ENCODE measurements at regions not wholly inside any gene's neighbourhood (a gene's known extent, or its start where the extent isn't known, plus 50 kb on each side); places are given as distances from the start of the nearest gene placed in this dataset.

DNA sequence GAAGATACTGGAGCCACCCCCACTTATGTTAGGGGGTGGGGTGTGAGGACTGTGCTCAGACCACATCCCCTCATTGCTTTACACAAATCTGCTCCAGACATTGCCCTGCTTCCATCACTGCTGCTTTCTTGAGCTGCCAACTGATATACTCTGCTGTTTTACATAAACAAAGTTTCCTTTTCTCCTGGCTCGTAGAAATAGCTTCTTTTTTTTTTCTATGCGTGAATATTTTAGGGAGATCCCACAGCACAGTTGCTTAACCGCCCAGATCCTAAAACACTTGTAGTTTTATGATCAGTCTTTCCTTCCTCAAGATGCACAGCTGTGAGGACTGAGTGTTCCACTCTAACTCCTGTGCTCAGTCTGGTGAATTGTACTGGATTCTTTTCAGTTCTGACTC lies 768.4 kb downstream of the PCDH18 start:
- Histone ChIP-seq H3K4me3 (ENCODE audit: low read depth, low read length) (no peak overlapping the region), H3K36me3 (ENCODE audit: control insufficient read depth, insufficient read depth, low read length) (no peaks in the 10 kb centered on the region), H3K27me3 (ENCODE audit: control insufficient read depth, insufficient read depth, low read length) (no peaks in the 10 kb centered on the region)
- no peak for DNase-seq (ENCODE audit: low read depth)
- TF ChIP-seq, protein P1, sequence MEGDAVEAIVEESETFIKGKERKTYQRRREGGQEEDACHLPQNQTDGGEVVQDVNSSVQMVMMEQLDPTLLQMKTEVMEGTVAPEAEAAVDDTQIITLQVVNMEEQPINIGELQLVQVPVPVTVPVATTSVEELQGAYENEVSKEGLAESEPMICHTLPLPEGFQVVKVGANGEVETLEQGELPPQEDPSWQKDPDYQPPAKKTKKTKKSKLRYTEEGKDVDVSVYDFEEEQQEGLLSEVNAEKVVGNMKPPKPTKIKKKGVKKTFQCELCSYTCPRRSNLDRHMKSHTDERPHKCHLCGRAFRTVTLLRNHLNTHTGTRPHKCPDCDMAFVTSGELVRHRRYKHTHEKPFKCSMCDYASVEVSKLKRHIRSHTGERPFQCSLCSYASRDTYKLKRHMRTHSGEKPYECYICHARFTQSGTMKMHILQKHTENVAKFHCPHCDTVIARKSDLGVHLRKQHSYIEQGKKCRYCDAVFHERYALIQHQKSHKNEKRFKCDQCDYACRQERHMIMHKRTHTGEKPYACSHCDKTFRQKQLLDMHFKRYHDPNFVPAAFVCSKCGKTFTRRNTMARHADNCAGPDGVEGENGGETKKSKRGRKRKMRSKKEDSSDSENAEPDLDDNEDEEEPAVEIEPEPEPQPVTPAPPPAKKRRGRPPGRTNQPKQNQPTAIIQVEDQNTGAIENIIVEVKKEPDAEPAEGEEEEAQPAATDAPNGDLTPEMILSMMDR (IDR thresholded peaks at IDR 0.05; ENCODE audit: insufficient read depth, low read length, severe bottlenecking) = no peak
- FAIRE-seq = no peak

DNA sequence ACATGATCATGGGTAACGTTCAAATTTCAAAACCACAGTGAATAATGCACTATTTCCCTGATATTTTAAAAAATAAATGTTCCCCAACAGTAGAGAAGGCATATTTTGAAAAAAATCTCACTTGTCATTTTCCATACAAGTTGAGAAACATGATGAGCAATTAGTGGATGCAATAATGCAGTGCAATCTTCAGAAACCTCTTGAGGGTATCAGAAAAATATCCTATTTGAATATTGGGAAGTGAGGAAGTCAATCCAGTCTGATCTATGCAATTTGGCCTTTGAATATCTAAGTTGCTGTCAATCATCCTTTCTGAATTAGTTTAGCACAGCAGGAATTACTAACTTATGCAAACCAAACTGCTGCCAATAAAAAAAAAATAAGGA lies 776.8 kb downstream of the PCDH18 start:
- no peak for FAIRE-seq
- no peak for DNase-seq (ENCODE audit: low read depth)
- TF ChIP-seq, protein P1 (IDR thresholded peaks at IDR 0.05; ENCODE audit: insufficient read depth, low read length, severe bottlenecking) = no peak

DNA sequence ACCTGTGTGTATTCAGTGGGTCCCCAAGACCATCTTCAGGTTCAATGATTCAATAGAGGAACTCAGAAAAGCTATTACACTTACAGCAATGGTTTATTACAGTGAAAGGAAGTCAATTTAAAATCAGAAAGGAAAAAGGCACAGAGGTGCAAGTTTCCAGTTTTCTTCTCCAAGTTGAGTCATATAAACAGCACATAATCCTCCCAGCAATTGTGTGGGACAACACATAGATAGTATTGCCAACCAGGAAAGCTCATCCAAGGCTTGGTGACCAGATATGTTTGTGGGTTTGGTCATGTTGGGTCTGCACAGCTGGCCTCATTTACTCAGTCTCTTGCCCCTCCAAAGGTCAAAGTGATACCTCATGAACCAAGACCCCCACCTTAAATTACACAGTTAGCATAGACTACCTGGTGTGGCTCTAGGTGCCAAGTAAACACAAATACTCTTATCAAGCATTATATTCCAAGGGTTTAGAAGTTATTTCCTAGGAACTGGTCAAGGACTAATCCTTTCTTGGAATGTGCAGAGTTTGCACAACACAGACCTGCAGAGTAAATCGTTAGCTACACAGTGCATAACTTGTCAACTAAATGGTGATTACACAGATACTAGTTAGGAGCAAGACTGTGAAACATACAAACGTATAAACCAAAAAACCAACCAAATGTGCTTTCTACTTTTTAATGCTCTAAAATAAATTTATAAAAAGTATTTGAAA lies 777.3 kb downstream of the PCDH18 start:
- DNase-seq (ENCODE audit: low read depth) (no peak), FAIRE-seq (no peak)
- H3K27me3 ChIP-seq (ENCODE audit: control insufficient read depth, insufficient read depth, low read length) = no peaks in the 10 kb centered on the region

More for the DNA sequence above, 776.8 kb downstream of the PCDH18 start:
- no peaks in the 10 kb centered on the region for H3K36me3 ChIP-seq (ENCODE audit: control insufficient read depth, insufficient read depth, low read length)
- H3K27me3 ChIP-seq (ENCODE audit: control insufficient read depth, insufficient read depth, low read length) = no peaks in the 10 kb centered on the region
- no peak overlapping the region for H3K4me3 ChIP-seq (ENCODE audit: low read depth, low read length)

DNA sequence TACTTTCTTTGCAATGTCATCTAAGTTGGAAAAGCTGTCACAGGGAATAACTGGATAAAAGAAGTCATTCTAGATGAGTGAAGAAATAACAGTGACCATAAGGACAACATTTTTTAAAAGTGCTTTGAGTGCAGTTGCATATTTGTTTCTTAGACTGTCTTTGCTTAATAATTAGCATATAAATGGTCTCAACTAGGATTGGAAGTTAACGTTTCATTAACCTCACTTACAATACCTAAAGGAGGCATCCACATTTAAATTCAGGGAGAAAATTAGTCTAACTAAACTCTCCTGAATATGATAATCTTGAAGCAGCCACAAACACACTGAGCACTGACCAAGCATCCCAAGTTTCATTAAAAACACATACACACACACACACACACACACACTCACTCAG lies 780.7 kb downstream of the PCDH18 start:
- Histone ChIP-seq H3K36me3 (ENCODE audit: control insufficient read depth, insufficient read depth, low read length) (no peaks in the 10 kb centered on the region), H3K27me3 (ENCODE audit: control insufficient read depth, insufficient read depth, low read length) (no peaks in the 10 kb centered on the region), H3K4me3 (ENCODE audit: low read depth, low read length) (no peak overlapping the region)
- FAIRE-seq (no peak), DNase-seq (ENCODE audit: low read depth) (no peak)
- TF ChIP-seq, protein P1 (IDR thresholded peaks at IDR 0.05; ENCODE audit: insufficient read depth, low read length, severe bottlenecking) = no peak

More for the DNA sequence above, 777.3 kb downstream of the PCDH18 start:
- H3K36me3 ChIP-seq (ENCODE audit: control insufficient read depth, insufficient read depth, low read length) = no peaks in the 10 kb centered on the region
- TF ChIP-seq, protein P1 (IDR thresholded peaks at IDR 0.05; ENCODE audit: insufficient read depth, low read length, severe bottlenecking) = no peak
- H3K4me3 ChIP-seq (ENCODE audit: low read depth, low read length) = no peak overlapping the region

DNA sequence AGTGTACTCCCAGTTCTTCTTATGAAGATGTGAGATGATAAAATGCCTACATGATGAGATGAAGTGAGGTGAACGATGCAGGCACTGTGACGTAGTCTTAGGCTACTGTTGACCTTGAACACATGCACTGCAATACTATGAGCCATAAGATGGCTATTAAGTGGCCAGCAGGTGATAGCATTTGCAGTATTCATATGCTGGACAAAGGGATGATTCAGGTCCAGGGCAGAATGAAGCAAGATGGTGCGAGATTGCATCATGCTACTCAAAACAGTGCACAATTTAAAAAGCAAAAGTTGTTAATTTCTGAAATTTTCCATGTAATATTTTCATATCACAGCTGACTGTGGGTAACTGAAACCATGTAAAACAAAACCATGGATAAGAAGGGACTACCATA lies 781.4 kb downstream of the PCDH18 start:
- FAIRE-seq (no peak), DNase-seq (ENCODE audit: low read depth) (peak; percentile 13)
- Histone ChIP-seq H3K36me3 (ENCODE audit: control insufficient read depth, insufficient read depth, low read length) (no peaks in the 10 kb centered on the region), H3K4me3 (ENCODE audit: low read depth, low read length) (no peak overlapping the region), H3K27me3 (ENCODE audit: control insufficient read depth, insufficient read depth, low read length) (no peaks in the 10 kb centered on the region)
- TF ChIP-seq, protein P1 (IDR thresholded peaks at IDR 0.05; ENCODE audit: insufficient read depth, low read length, severe bottlenecking) = no peak

DNA sequence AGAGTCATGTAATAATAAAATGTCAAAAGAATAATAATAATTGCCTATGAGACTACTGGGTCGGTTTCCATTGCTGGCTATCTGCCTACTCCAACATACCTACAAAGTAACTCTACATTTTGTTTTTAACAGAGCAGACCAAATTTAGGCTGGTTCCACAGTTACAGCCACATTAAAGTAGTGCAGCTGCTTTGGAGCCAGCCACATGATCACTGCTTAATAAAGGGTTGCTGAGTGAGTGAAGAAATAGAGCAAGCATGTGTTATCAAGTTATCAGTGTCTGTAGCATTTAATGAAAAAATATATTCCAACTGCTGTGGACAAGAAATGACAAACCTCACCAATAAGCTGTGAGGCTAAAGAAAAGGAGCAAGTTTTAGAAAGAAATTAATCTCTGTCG lies 782.3 kb downstream of the PCDH18 start:
- no peak overlapping the region for H3K4me3 ChIP-seq (ENCODE audit: low read depth, low read length)
- no peaks in the 10 kb centered on the region for H3K27me3 ChIP-seq (ENCODE audit: control insufficient read depth, insufficient read depth, low read length)
- TF ChIP-seq, protein P1 (IDR thresholded peaks at IDR 0.05; ENCODE audit: insufficient read depth, low read length, severe bottlenecking) = no peak
- no peaks in the 10 kb centered on the region for H3K36me3 ChIP-seq (ENCODE audit: control insufficient read depth, insufficient read depth, low read length)
- no peak for FAIRE-seq
- DNase-seq (ENCODE audit: low read depth) = no peak
